B cell (primary cell): ENCODE measurements at regions not wholly inside any gene's neighbourhood (a gene's known extent, or its start where the extent isn't known, plus 50 kb on each side); places are given as distances from the start of the nearest gene placed in this dataset.
"Not testable (repeated sequence)": the region's sequence is repeated elsewhere in the genome, so short reads cannot be mapped to it uniquely, and the experiment has no call there.

ENCODE experiments used
- ATAC-seq: fragments of 200-7000 bp; cut with Tn5 transposase; one replicate; pipeline ENCODE4 v1.10.0; 2021; ENCODE audit warnings: low read depth, mild to moderate bottlenecking, moderate number of reproducible peaks, moderate library complexity
- CTCF ChIA-PET: fragments of 350-600 bp; sonication (Branson Sonifier 250); formaldehyde crosslinking; loops from one replicate; lab custom pipeline; 2021; ENCODE audit warnings: antibody characterized with exemption, inconsistent platforms; lab: Charles Lee
- POLR2A ChIA-PET: fragments of 350-600 bp; sonication (Branson Sonifier 250); formaldehyde crosslinking; loops from one replicate; lab custom pipeline; 2021; ENCODE audit warnings: antibody characterized with exemption; lab: Charles Lee
- DNase-seq: peaks from one replicate; pipeline ENCODE4 v3.0.0; 2013
- H2AFZ ChIP-seq: 2 replicates; pipeline ENCODE4 v1.6.1; 2012; ENCODE audit warnings: mild to moderate bottlenecking, low read depth, low read length; ENCODE audit not compliant: insufficient read depth, poor library complexity, severe bottlenecking
- H3K27ac ChIP-seq, 2 donors: 1 replicate in 1 of 2; 2 replicates in 1 of 2; pipeline ENCODE4 v1.5.1; 2012 to 2013; ENCODE audit warnings: low read length in 2 of 2, mild to moderate bottlenecking in 2 of 2, moderate library complexity in 1 of 2
- H3K27me3 ChIP-seq, 4 experiments: fragments of 200-600 bp in 1 of 4; sonication (generic) in 1 of 4; replicated peaks in 1 of 4; 1 replicate in 2 of 4; 2 replicates in 2 of 4; pipeline versions ENCODE4 v1.6.1 to v1.7.0; 2013 to 2016; ENCODE audit warnings: low read length in 3 of 4, mild to moderate bottlenecking in 2 of 4, mixed read lengths in 1 of 4, moderate library complexity in 1 of 4; ENCODE audit not compliant: insufficient read depth in 4 of 4, control insufficient read depth in 3 of 4; ENCODE audit errors: control extremely low read depth in 1 of 4
- H3K36me3 ChIP-seq, 2 experiments: replicated peaks in 1 of 2; 1 replicate in 1 of 2; 2 replicates in 1 of 2; pipeline versions ENCODE4 v1.6.1 to v1.7.1; 2013; ENCODE audit warnings: low read length in 1 of 2; ENCODE audit not compliant: insufficient read depth in 2 of 2, control insufficient read depth in 1 of 2; ENCODE audit errors: control extremely low read depth in 1 of 2, extremely low read depth in 1 of 2
- H3K4me1 ChIP-seq, 2 donors: fragments of 200-600 bp in 1 of 2; sonication (generic) in 1 of 2; 1 replicate in 1 of 2; 2 replicates in 1 of 2; pipeline versions ENCODE4 v1.5.1 to v1.6.1; 2013 to 2017; ENCODE audit warnings: low read length in 2 of 2; ENCODE audit not compliant: control insufficient read depth in 2 of 2, insufficient read depth in 2 of 2
- H3K4me2 ChIP-seq: replicated peaks from 2 replicates; pipeline ENCODE3; 2012; ENCODE audit warnings: mild to moderate bottlenecking, low read depth, low read length; ENCODE audit not compliant: poor library complexity, severe bottlenecking
- H3K4me3 ChIP-seq, 5 experiments: fragments of 200-600 bp in 1 of 5; sonication (generic) in 1 of 5; 1 replicate in 3 of 5; 2 replicates in 2 of 5; pipeline versions ENCODE4 v1.5.1 to v1.7.0; 2011 to 2016; ENCODE audit warnings: low read length in 4 of 5, mild to moderate bottlenecking in 4 of 5, low read depth in 2 of 5, control low read depth in 1 of 5, moderate library complexity in 1 of 5; ENCODE audit not compliant: insufficient read depth in 1 of 5; ENCODE audit errors: control extremely low read depth in 1 of 5, extremely low read depth in 1 of 5
- H3K79me2 ChIP-seq: fragments of 200-600 bp; sonication (generic); one replicate; pipeline ENCODE4 v1.6.0; 2016; ENCODE audit warnings: low read length; ENCODE audit not compliant: control insufficient read depth, insufficient read depth
- H3K9ac ChIP-seq: fragments of 200-600 bp; sonication (generic); 2 replicates; pipeline ENCODE4 v1.6.1; 2017; ENCODE audit warnings: mild to moderate bottlenecking, low read length, moderate library complexity
- H3K9me3 ChIP-seq, 3 donors: one replicate each; pipeline versions ENCODE4 v1.6.1 to v1.7.1; 2013; ENCODE audit warnings: low read length in 2 of 3; ENCODE audit not compliant: control insufficient read depth in 2 of 3, insufficient read depth in 1 of 3; ENCODE audit errors: control extremely low read depth in 1 of 3
- H4K20me1 ChIP-seq: 2 replicates; pipeline ENCODE4 v1.6.0; 2012; ENCODE audit warnings: mild to moderate bottlenecking, low read length; ENCODE audit not compliant: insufficient read depth, control insufficient read depth, poor library complexity, severe bottlenecking
- H3K27ac Mint-ChIP-seq: one replicate; pipeline ENCODE4 v1.8.0; 2021; ENCODE audit warnings: mixed read lengths
- H3K27me3 Mint-ChIP-seq: one replicate; pipeline ENCODE4 v1.8.0; 2021; ENCODE audit warnings: mixed read lengths
- H3K4me1 Mint-ChIP-seq: one replicate; pipeline ENCODE4 v1.8.0; 2021; ENCODE audit warnings: mixed read lengths
- H3K4me3 Mint-ChIP-seq: one replicate; pipeline ENCODE4 v1.8.0; 2021; ENCODE audit warnings: mixed read lengths
- H3K9me3 Mint-ChIP-seq: one replicate; pipeline ENCODE4 v1.8.0; 2022; ENCODE audit warnings: mixed read lengths; ENCODE audit not compliant: insufficient read depth
- CTCF ChIP-seq: fragments of 200-600 bp; IDR thresholded peaks from one replicate; pipeline ENCODE4 v1.8.0; 2022; ENCODE audit warnings: antibody characterized with exemption, mild to moderate bottlenecking
- EZH2 ChIP-seq: IDR thresholded peaks from 2 replicates; pipeline ENCODE4 v1.6.1; 2012; ENCODE audit warnings: borderline replicate concordance, low read depth, mild to moderate bottlenecking, moderate library complexity, low read length; ENCODE audit not compliant: insufficient read depth, poor library complexity, severe bottlenecking
- WGBS: methylation state at CpG from one replicate; pipeline ENCODE4 v1.1.5; 2013; ENCODE audit warnings: missing lambda C conversion rate; ENCODE audit not compliant: insufficient coverage; 5-methylcytosine and 5-hydroxymethylcytosine counted together
- intact Hi-C: fragments of 100-400 bp; cut with micrococcal nuclease; formaldehyde crosslinking; loops from one replicate; pipeline ENCODE4 v1.10.0; 2022

- Histone ChIP-seq H3K4me3 (no peak overlapping the region), H3K27me3 (no peaks in the 10 kb centered on the region), H3K27ac (no peak overlapping the region), H2AFZ (no peak overlapping the region), H4K20me1 (no peaks in the 10 kb centered on the region), H3K79me2 (no peaks in the 10 kb centered on the region), H3K36me3 (peaks cover 0 to 3% of the 10 kb centered on the region in 2 experiments), H3K9ac (no peak overlapping the region), H3K4me2 (no peak overlapping the region), H3K4me1 (no peaks in the 10 kb centered on the region), H3K9me3 (no peaks in the 10 kb centered on the region)
- POLR2A ChIA-PET, result no interaction called here
- no peak for DNase-seq
- CTCF ChIA-PET, result interaction anchor here (1.1 to 2.5 kb wide), 5 partner anchors 73 to 208 kb away, joined by 4 to 35 read pairs (median 15); partner anchors contain the start of gene NFKBIA
- Mint-ChIP-seq H3K27ac (no peak overlapping the region), H3K4me1 (no peaks in the 10 kb centered on the region), H3K27me3 (no peaks in the 10 kb centered on the region), H3K9me3 (no peaks in the 10 kb centered on the region), H3K4me3 (no peak overlapping the region)
- no peak for TF ChIP-seq EZH2
- no peak for TF ChIP-seq CTCF
- intact Hi-C loops, result no loop called here
- no peak for ATAC-seq
Measured at GRCh38 chr14:35213869-35214387, 78.3 kb upstream of the PSMA6 start.

DNA sequence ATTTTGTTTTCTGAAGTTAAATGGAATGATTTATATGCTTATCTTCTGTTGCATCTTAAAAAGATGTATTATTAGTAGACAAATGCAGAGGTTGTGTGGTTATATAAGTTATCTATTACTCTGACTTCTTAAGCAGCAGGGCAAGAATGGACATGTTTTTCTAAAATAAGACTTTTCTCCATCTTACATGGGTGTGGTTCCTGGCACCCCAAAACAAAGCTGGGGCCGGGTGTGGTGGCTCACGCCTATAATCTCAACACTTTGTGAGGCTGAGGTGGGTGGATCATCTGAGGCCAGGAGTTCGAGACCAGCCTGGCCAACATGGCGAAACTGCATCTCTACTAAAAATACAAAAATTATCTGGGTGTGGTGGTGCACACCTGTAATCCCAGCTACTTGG lies 77.8 kb upstream of the PSMA6 start:
- H3K27me3 Mint-ChIP-seq, H3K27ac Mint-ChIP-seq, intact Hi-C loops, H3K27me3 ChIP-seq, H3K36me3 ChIP-seq, H3K4me3 Mint-ChIP-seq, POLR2A ChIA-PET, H3K9me3 Mint-ChIP-seq, H3K4me3 ChIP-seq, H3K4me1 Mint-ChIP-seq, H3K4me1 ChIP-seq, H3K79me2 ChIP-seq, H3K9ac ChIP-seq, H2AFZ ChIP-seq, H4K20me1 ChIP-seq, H3K4me2 ChIP-seq, H3K27ac ChIP-seq, H3K9me3 ChIP-seq, ATAC-seq, DNase-seq: not testable (repeated sequence)
- no CpG with 5 or more reads among the region's 4 CpGs for WGBS
- CTCF ChIA-PET, result interaction anchor here (0.7 to 2.5 kb wide), 12 partner anchors 12 to 208 kb away, joined by 3 to 35 read pairs (median 8); partner anchors contain the start of gene NFKBIA
